Activated naive CD4-positive, alpha-beta T cell treated with anti-CD3 and anti-CD28 coated beads, Interleukin-2, amount 50 U/mL, for 72 hours (primary cell): ENCODE measurements at regions not wholly inside any gene's neighbourhood (a gene's known extent, or its start where the extent isn't known, plus 50 kb on each side); places are given as distances from the start of the nearest gene placed in this dataset.

Experiments used
- ATAC-seq, 2 donors: fragments of 150-1000 bp; cut with Tn5 transposase; 2 replicates each; pipeline ENCODE4 v1.10.0; 2021; ENCODE audit warnings: mild to moderate bottlenecking in 2 of 2, moderate library complexity in 2 of 2
- DNase-seq, 2 donors: peaks; one replicate each; pipeline ENCODE4 v3.0.0; 2021 to 2022; ENCODE audit warnings: low spot score in 2 of 2
- H3K27ac Mint-ChIP-seq, 2 donors: one replicate each; pipeline ENCODE4 v1.8.0; 2022; ENCODE audit warnings: mild to moderate bottlenecking in 2 of 2, mixed read lengths in 2 of 2
- H3K36me3 Mint-ChIP-seq, 2 donors: one replicate each; pipeline ENCODE4 v1.8.0; 2022; ENCODE audit warnings: mixed read lengths in 2 of 2
- H3K9me3 Mint-ChIP-seq, 2 donors: one replicate each; pipeline ENCODE4 v1.8.0; 2022; ENCODE audit warnings: mixed read lengths in 2 of 2

GRCh38 chr11:92826136-92826535 lies 143.3 kb upstream of the MTNR1B start:
- H3K27ac Mint-ChIP-seq: no peak overlapping the region
- DNase-seq (no peak), ATAC-seq (no peak)
- peaks cover 0 to 5% of the 10 kb centered on the region in 2 donors for H3K9me3 Mint-ChIP-seq
- peaks cover 0 to 5% of the 10 kb centered on the region in 2 donors for H3K36me3 Mint-ChIP-seq

DNA sequence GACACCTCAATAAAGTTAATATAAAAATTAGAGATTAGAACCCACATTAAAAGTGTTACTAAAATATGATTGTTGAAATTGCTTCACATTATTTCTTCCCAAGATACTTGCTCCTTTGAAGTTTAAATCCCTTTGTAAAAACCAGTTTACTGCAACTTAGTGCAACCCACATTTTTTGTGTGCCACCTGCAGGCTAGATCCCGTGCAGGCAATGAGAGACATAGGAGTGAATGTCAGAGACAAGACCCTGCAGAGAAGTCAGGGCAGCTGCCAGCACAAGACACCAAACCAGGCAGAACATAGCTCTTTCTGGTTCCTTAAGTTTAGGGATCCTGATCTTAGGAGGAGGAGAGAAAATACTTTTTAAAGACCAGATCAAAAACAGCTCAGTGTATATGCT lies 142.8 kb upstream of the MTNR1B start:
- peaks cover 0 to 6% of the 10 kb centered on the region in 2 donors for H3K9me3 Mint-ChIP-seq
- no peak overlapping the region for H3K27ac Mint-ChIP-seq
- DNase-seq (no peak), ATAC-seq (no peak)
- peaks cover 0 to 5% of the 10 kb centered on the region in 2 donors for H3K36me3 Mint-ChIP-seq

GRCh38 chr11:92827132-92827531 lies 142.3 kb upstream of the MTNR1B start:
- H3K27ac Mint-ChIP-seq: no peak overlapping the region
- peaks cover 0 to 8% of the 10 kb centered on the region in 2 donors for H3K9me3 Mint-ChIP-seq
- H3K36me3 Mint-ChIP-seq: peaks cover 0 to 5% of the 10 kb centered on the region in 2 donors
- DNase-seq (no peak), ATAC-seq (no peak)

DNA sequence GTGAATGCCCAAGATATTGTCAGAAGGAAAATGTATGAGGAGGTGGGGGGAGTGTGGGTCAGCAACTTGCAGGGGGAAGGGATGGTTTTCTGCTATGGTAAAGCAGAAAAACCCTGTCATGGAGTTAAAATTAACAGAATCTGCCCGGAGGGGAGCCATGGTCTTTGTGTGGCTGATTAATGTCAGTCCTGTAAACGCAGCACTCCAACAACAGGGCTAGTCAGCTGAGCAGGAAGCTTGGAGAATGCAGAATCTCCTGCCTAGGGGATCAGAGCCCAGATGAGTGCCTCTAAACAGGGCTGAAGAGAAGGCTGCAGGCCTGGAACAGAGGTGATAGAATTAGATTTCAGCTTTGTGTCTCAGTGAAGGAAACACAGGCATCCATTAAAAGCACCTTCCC lies 140.9 kb upstream of the MTNR1B start:
- Mint-ChIP-seq H3K36me3 (no peaks in the 10 kb centered on the region), H3K9me3 (peaks cover 0 to 2% of the 10 kb centered on the region in 2 donors)

GRCh38 chr11:92829121-92829520 lies 140.3 kb upstream of the MTNR1B start:
- DNase-seq (no peak), ATAC-seq (no peak)

More for the DNA sequence above, 140.9 kb upstream of the MTNR1B start:
- DNase-seq (no peak), ATAC-seq (no peak)
- no peak overlapping the region for H3K27ac Mint-ChIP-seq

DNA sequence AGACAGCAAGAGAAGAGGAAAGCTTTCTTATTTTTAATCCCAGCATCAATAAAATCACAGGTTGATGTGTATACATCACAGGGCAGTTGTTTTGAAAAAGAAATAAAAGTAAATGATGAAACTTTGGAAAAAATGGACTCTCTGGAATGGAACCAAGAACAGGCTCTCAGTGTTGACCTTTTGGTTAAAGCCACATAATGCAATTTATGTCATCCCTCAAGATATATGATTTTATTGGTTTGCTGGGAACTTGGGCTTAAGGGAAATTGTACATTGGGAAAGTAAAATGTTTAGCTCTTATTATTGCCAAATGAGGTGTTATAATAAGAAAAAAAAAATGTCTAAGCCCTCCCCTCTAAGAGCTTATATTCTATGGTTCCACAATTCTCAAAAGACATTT lies 139.8 kb upstream of the MTNR1B start:
- ATAC-seq (no peak), DNase-seq (no peak)
- H3K9me3 Mint-ChIP-seq: peaks cover 0 to 2% of the 10 kb centered on the region in 2 donors
- H3K36me3 Mint-ChIP-seq: no peaks in the 10 kb centered on the region
- no peak overlapping the region for H3K27ac Mint-ChIP-seq

More at GRCh38 chr11:92829121-92829520, 140.3 kb upstream of the MTNR1B start:
- Mint-ChIP-seq H3K9me3 (peaks cover 0 to 2% of the 10 kb centered on the region in 2 donors), H3K36me3 (no peaks in the 10 kb centered on the region), H3K27ac (no peak overlapping the region)

DNA sequence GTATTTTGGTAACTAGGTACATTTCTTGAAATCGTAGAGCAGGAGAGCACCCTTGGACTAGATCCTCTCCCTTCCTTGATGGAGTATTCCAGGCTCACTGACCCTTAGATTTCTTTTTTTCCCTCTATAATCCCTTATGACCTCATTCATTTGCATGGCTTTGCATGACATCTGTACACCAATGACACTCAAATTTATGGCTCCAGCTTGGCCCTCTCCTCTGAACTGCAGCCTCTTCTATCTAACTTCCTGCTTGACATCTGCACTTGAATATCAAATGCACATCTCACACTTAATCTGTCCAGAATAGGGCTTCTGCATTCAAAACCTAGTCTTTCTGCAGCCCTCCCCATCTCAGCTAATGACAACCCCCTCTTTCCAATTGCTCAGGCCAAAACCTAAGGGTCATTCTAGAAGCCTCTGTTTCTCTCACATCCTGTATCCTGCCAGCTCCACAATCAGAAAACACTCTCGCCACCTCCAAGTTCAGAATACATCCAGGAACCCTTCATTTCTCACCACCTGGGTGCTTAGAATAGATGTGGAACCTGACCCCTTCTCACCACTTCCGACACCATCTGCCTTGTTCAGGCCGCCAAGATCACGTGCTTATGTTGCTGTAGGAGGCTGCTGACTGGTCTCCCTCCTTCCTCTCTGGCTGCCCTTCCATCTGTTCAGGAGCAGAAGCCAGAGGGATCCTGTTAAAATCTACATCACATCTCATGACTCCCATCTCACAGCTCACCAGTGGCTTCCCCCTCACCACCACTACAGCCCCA lies 138.9 kb upstream of the MTNR1B start:
- Mint-ChIP-seq H3K36me3 (no peaks in the 10 kb centered on the region), H3K27ac (no peak overlapping the region)

DNA sequence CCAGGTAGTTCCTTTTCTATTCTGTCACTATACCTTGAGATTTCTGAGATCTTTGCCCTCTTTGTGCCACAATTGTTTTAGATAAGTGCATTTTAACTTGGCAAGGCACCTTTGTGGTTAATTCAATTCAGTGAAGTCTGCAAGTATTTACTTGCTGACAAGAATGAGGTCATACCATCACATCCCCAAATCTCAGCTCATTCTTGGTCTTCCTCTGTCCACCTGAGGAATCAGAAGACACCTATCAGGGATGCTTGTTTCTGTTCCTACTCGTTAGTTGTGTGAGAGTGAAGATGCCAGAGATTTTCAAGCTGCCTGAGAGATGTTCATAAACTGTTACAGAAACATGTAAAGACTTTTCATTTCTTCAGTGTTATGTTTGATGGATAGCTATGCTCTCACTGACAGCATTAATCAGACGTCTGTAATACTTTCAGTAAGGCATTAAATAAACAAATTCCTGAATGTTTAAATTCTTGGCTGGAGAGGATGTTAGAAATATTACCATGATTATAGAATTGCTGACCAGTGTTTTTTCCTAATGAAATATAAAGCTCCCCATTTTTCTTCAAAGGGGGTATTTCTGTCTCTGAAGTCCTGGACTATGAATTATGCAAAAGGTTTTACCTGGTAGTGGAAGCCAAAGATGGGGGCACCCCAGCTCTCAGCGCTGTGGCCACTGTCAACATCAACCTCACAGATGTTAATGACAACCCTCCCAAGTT lies 135.0 kb upstream of the MTNR1B start:
- no peak for ATAC-seq
- Mint-ChIP-seq H3K36me3 (no peaks in the 10 kb centered on the region), H3K9me3 (peaks cover 0 to 2% of the 10 kb centered on the region in 2 donors), H3K27ac (no peak overlapping the region)
- DNase-seq: no peak

More for the DNA sequence above, 138.9 kb upstream of the MTNR1B start:
- H3K9me3 Mint-ChIP-seq: peaks cover 0 to 2% of the 10 kb centered on the region in 2 donors
- DNase-seq: no peak
- no peak for ATAC-seq

GRCh38 chr11:92837595-92837994 lies 131.9 kb upstream of the MTNR1B start:
- Mint-ChIP-seq H3K36me3 (no peaks in the 10 kb centered on the region), H3K9me3 (no peaks in the 10 kb centered on the region), H3K27ac (no peak overlapping the region)
- ATAC-seq: no peak
- DNase-seq: no peak

DNA sequence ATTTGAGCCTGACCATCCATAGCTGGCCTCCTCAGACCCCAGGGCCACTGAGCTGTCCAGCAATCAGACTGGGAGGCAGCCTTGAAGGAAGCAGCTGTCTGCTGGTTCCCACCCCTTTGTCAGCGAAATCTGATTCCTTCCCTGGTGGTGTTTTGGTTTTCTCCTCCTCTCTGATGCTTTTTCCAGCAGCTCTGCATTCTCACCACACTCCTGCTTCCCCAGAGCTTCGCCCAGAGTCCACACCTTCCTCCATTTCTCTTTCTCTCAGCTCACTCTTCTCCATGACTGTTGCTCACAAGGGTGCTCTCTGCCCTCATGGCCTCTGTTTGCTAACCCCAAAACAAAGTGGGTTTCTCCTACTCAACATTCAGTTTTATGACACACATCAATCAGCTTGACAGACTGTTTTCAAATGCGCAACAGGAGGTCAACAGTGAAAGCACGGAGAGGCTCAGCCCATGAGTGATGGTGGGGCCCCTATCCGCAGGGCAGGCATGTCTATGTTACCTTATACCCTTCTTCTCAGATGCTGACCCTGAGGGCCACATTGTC lies 130.6 kb upstream of the MTNR1B start:
- DNase-seq (no peak), ATAC-seq (no peak)
- H3K36me3 Mint-ChIP-seq: no peaks in the 10 kb centered on the region
- H3K9me3 Mint-ChIP-seq: no peaks in the 10 kb centered on the region
- peak overlapping the region in 1 of 2 donors; percentile 7 for H3K27ac Mint-ChIP-seq

DNA sequence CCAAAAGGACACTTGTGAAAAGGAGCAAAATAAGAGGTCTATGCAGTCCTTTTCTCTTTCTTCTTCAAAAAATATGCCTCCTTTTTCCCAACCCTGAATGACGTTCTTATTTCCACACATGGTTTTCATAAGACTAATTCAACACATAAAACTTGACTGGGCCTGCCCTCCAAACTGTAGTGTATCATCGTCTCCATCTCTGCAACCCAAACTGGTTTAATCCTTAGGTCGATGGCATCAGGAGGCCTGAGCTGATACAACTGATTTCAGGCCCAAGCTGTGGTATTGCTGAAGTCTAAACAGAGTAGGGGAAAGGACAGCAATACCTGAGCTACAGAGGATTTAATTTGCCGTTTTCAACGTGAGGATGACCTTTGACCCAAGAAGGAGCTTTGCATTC lies 130.0 kb upstream of the MTNR1B start:
- Mint-ChIP-seq H3K27ac (no peak overlapping the region), H3K9me3 (no peaks in the 10 kb centered on the region), H3K36me3 (no peaks in the 10 kb centered on the region)
- ATAC-seq: no peak
- DNase-seq: no peak

DNA sequence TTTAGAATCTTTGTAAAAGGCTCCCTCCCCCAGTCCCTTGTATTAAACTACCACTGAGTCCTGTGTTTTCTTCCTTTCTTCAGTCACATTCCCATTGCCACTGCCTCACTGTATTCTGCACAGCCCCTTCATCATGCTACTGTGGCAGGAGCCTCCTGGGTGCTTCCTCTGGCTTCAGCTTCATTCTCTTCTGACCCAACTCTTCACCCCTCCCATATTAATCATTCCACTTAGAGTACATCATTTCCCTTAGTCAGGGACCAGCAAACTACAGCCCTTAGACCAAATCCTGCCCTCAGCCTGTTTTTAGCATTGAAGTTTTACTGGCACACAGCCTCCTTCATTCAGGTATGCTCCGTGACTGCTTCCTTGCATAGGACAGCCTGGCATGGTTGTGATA lies 127.7 kb upstream of the MTNR1B start:
- no peaks in the 10 kb centered on the region for H3K9me3 Mint-ChIP-seq
- no peak overlapping the region for H3K27ac Mint-ChIP-seq
- ATAC-seq (no peak), DNase-seq (no peak)
- no peaks in the 10 kb centered on the region for H3K36me3 Mint-ChIP-seq

DNA sequence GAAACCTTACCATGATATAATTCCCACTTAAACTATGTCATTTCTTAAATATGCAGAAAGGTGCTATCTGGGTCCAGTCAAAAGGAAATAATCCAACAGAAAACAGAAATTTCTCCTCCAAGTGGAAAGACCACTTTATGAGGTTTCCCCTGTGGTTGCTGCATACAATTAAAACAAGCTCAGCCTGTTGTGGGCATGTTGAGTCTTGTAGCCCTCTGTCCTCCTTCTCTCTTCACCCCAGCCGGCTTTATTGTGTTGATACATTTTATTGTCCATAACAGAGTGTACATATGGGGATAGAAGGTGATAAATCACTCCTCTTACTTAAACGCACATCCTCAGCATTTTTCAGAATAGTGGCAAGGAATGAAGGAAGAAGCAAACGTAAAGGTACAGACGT lies 126.0 kb upstream of the MTNR1B start:
- ATAC-seq (no peak), DNase-seq (no peak)
- Mint-ChIP-seq H3K27ac (no peak overlapping the region), H3K9me3 (no peaks in the 10 kb centered on the region), H3K36me3 (no peaks in the 10 kb centered on the region)

GRCh38 chr11:92844197-92844596 lies 125.3 kb upstream of the MTNR1B start:
- H3K36me3 Mint-ChIP-seq: no peaks in the 10 kb centered on the region

GRCh38 chr11:92845390-92845789 lies 124.1 kb upstream of the MTNR1B start:
- Mint-ChIP-seq H3K9me3 (no peaks in the 10 kb centered on the region), H3K36me3 (no peaks in the 10 kb centered on the region), H3K27ac (no peak overlapping the region)
- ATAC-seq (no peak), DNase-seq (no peak)

More at GRCh38 chr11:92844197-92844596, 125.3 kb upstream of the MTNR1B start:
- no peak for ATAC-seq
- Mint-ChIP-seq H3K9me3 (no peaks in the 10 kb centered on the region), H3K27ac (no peak overlapping the region)
- no peak for DNase-seq

- H3K36me3 Mint-ChIP-seq: no peaks in the 10 kb centered on the region
- H3K9me3 Mint-ChIP-seq: no peaks in the 10 kb centered on the region
- ATAC-seq: no peak
These were observed 123.6 kb upstream of the MTNR1B start for GRCh38 chr11:92845805-92846204.

DNA sequence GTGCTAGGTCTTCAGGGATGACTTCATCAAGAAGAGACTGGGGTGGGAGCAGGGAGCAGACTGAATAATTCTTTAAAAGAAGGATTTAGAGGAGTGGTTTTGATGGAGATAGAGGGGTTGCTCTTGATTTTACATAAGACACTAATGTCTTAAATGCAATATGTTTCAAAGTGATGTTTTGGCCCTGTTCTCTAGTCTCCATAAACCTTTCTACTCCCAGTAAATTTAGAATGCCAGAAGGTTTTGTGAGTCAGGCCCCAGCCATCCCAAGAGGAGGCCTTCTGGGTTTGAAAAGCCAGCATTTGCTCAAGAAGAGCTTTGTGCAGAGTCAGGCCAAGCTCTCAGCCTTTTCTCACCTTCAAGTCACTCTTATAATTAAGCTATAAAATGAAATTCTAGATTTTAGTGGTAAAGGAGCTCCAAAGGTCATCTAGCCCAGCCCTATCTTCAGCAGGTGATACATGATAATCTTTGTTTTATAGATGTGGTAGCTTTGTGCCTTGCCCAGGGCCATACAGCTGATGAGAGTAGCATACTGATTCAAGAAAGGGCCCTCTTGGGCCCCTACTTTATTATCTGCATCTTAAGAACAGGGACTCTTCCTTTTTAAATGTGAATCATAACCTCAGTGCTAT lies 122.8 kb upstream of the MTNR1B start:
- no peak for ATAC-seq
- no peak for DNase-seq
- Mint-ChIP-seq H3K36me3 (no peaks in the 10 kb centered on the region), H3K9me3 (no peaks in the 10 kb centered on the region), H3K27ac (no peak overlapping the region)

More at GRCh38 chr11:92845805-92846204, 123.6 kb upstream of the MTNR1B start:
- H3K27ac Mint-ChIP-seq: no peak overlapping the region
- DNase-seq: no peak
